HFFc6 (cell line): ENCODE measurements at regions not wholly inside any gene's neighbourhood (a gene's known extent, or its start where the extent isn't known, plus 50 kb on each side); places are given as distances from the start of the nearest gene placed in this dataset.

ENCODE experiments used
- DNase-seq: peaks from one replicate; pipeline ENCODE4 v3.0.0-alpha.2; 2018
- H3K27ac Mint-ChIP-seq: 2 replicates; pipeline ENCODE4 v1.8.0; 2020; ENCODE audit warnings: mild to moderate bottlenecking, mixed read lengths
- H3K27me3 Mint-ChIP-seq: 2 replicates; pipeline ENCODE4 v1.8.0; 2021; ENCODE audit warnings: mild to moderate bottlenecking, moderate library complexity, mixed read lengths; ENCODE audit not compliant: insufficient read depth
- H3K36me3 Mint-ChIP-seq: 2 replicates; pipeline ENCODE4 v1.8.0; 2021; ENCODE audit warnings: low read depth, mixed read lengths
- H3K4me1 Mint-ChIP-seq: 2 replicates; pipeline ENCODE4 v1.8.0; 2020; ENCODE audit warnings: low read depth, mixed read lengths
- H3K4me3 Mint-ChIP-seq: 2 replicates; pipeline ENCODE4 v1.8.0; 2020; ENCODE audit warnings: mild to moderate bottlenecking, moderate library complexity, mixed read lengths
- H3K9me3 Mint-ChIP-seq: 2 replicates; pipeline ENCODE4 v1.8.0; 2020; ENCODE audit warnings: mild to moderate bottlenecking, mixed read lengths
- TF ChIP-seq, protein P1 (sequence below): fragments of 200-600 bp; sonication (generic); IDR thresholded peaks from 2 replicates; pipeline ENCODE4 v1.5.0; 2021; ENCODE audit warnings: antibody characterized with exemption, mild to moderate bottlenecking

DNA sequence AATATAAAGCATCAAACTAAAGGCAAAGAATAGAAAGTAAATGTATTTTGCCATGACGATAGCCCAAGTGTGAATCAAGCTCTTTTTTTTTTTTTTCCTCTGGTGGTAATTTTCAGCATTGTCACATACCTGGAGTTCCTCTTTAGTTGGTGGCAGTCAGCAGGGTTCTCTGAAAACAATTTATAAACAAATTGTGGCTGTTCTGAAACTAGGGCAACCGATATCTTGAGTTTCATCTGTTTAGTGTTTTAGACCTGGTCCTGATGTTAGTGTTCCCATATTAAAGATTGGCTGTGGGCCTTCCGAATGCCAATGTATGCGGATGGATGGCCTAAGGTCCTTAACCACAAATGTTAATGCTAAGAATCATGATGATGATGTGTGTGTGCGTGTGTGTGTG lies 713.1 kb downstream of the GATA3 start:
- H3K27ac Mint-ChIP-seq: no peak overlapping the region
- no peak overlapping the region for H3K4me3 Mint-ChIP-seq
- peaks cover 30% of the 10 kb centered on the region for H3K9me3 Mint-ChIP-seq
- H3K27me3 Mint-ChIP-seq: no peaks in the 10 kb centered on the region
- no peaks in the 10 kb centered on the region for H3K4me1 Mint-ChIP-seq
- H3K36me3 Mint-ChIP-seq: no peaks in the 10 kb centered on the region
- TF ChIP-seq, protein P1, sequence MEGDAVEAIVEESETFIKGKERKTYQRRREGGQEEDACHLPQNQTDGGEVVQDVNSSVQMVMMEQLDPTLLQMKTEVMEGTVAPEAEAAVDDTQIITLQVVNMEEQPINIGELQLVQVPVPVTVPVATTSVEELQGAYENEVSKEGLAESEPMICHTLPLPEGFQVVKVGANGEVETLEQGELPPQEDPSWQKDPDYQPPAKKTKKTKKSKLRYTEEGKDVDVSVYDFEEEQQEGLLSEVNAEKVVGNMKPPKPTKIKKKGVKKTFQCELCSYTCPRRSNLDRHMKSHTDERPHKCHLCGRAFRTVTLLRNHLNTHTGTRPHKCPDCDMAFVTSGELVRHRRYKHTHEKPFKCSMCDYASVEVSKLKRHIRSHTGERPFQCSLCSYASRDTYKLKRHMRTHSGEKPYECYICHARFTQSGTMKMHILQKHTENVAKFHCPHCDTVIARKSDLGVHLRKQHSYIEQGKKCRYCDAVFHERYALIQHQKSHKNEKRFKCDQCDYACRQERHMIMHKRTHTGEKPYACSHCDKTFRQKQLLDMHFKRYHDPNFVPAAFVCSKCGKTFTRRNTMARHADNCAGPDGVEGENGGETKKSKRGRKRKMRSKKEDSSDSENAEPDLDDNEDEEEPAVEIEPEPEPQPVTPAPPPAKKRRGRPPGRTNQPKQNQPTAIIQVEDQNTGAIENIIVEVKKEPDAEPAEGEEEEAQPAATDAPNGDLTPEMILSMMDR: no peak
- no peak for DNase-seq

DNA sequence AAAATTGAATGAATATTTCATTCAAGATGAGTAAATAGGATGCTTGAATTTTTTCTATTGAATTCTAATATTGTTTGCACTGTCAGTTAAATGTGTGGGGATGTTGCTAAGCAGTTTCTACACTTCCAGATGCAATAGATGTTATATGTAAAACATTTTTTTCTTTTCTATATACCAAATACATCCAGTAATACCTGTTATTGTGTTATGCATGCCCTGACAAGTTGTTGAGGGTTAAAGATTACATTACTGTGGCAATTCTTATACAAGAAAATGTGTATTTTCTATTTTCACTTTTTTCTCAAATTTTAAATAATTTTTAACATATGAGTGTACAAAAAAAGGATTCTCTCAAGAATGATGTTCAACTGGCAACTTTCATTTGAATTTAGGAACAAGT lies 713.9 kb downstream of the GATA3 start:
- no peaks in the 10 kb centered on the region for H3K36me3 Mint-ChIP-seq
- no peak overlapping the region for H3K4me3 Mint-ChIP-seq
- no peaks in the 10 kb centered on the region for H3K27me3 Mint-ChIP-seq
- no peaks in the 10 kb centered on the region for H3K4me1 Mint-ChIP-seq
- peaks cover 29% of the 10 kb centered on the region for H3K9me3 Mint-ChIP-seq
- H3K27ac Mint-ChIP-seq: no peak overlapping the region
- TF ChIP-seq, protein P1: no peak
- DNase-seq: no peak

DNA sequence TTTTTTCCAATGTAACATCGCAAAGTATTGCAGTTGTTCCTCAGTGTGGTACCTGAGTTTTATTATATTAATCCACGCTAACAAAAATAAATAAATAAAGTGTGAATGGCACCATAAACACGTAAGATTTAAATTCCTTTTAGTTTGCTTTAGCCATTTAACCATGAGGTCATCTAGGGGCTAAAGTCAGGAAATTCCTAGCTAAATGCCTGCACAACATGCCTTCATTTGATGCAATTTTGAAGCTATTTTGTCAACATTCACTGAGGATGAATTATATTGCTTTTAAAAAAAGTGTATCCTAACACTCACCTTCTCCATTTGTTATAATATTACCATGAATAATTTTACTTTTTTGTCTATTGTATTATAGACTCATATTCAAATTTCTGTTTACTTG lies 714.4 kb downstream of the GATA3 start:
- no peak overlapping the region for H3K4me3 Mint-ChIP-seq
- H3K27ac Mint-ChIP-seq: no peak overlapping the region
- no peaks in the 10 kb centered on the region for H3K4me1 Mint-ChIP-seq
- no peaks in the 10 kb centered on the region for H3K36me3 Mint-ChIP-seq
- peaks cover 27% of the 10 kb centered on the region for H3K9me3 Mint-ChIP-seq
- no peak for DNase-seq
- H3K27me3 Mint-ChIP-seq: no peaks in the 10 kb centered on the region
- TF ChIP-seq, protein P1: no peak

DNA sequence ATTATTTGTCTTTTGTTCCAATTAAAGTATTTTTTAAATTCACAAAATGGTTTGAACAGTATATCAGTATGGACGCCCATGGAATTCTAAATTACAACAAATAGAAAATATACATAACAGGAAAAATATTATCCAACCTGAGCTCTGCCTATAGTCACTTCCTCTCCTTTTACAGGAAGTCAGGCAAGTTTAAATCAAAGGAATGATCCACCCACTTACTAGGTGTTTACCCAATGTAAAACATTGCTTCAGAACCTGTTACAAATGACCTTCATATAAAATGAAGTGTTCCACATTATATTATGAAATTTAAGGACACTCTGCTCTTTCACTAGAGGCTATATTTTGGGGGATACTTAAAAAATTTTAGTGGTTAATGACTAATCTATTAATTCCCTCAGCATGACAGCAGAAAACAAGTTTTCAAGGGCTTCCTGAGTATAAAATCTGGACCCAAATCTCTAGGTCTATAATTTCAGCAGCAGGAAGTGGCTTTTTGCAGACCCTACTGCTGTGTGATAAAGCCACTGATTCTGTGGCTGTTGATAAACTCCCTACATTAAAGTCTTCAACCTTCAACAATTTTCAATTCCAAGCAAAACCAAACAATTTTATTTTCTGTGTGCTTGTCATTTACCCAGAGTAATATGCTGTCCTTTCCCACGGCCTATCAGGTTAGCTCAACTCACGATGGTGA lies 722.6 kb downstream of the GATA3 start:
- Mint-ChIP-seq H3K9me3 (peaks cover 32% of the 10 kb centered on the region), H3K4me3 (no peak overlapping the region), H3K4me1 (no peaks in the 10 kb centered on the region)

DNA sequence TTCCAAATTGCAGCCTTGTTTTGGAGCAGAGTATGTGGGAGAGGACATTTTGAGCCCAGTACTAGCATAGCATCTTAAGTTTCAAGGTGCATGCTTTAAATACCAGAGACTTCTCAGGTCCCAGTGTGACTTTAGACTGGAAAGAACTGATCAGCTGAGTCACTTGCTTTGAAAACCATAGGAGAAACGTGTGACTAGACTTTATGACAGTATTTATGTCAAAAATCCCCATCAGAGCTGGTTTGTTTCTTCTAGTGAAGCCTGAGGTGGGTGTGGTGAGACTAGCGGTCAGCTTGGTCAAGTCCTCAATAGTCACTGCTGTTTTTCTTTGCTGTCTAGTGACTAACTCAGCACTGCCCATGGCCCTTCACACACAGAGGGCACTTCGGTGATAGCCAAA lies 724.2 kb downstream of the GATA3 start:
- H3K36me3 Mint-ChIP-seq: no peaks in the 10 kb centered on the region
- no peaks in the 10 kb centered on the region for H3K27me3 Mint-ChIP-seq
- no peak overlapping the region for H3K4me3 Mint-ChIP-seq
- peaks cover 28% of the 10 kb centered on the region for H3K9me3 Mint-ChIP-seq
- no peak overlapping the region for H3K27ac Mint-ChIP-seq
- no peaks in the 10 kb centered on the region for H3K4me1 Mint-ChIP-seq
- DNase-seq: no peak
- TF ChIP-seq, protein P1: no peak

More for the DNA sequence above, 722.6 kb downstream of the GATA3 start:
- no peaks in the 10 kb centered on the region for H3K27me3 Mint-ChIP-seq
- H3K27ac Mint-ChIP-seq: no peak overlapping the region
- DNase-seq: no peak
- no peaks in the 10 kb centered on the region for H3K36me3 Mint-ChIP-seq
- TF ChIP-seq, protein P1: no peak
